PC-3 (cell line): ENCODE measurements at regions not wholly inside any gene's neighbourhood (a gene's known extent, or its start where the extent isn't known, plus 50 kb on each side); places are given as distances from the start of the nearest gene placed in this dataset.

Experiments used
- CTCF ChIP-seq: fragments of 300-600 bp; sonication (generic); conservative IDR thresholded peaks from 2 replicates; pipeline ENCODE4 v1.5.1; 2017; ENCODE audit warnings: antibody characterized with exemption, low read depth, mild to moderate bottlenecking, low read length
- EZH2 ChIP-seq: fragments of 300-600 bp; sonication (generic); IDR thresholded peaks from one replicate; pipeline ENCODE4 v1.6.1; 2017; ENCODE audit warnings: antibody characterized with exemption, mild to moderate bottlenecking, low read length; ENCODE audit not compliant: unreplicated experiment

- TF ChIP-seq EZH2 (no peak), CTCF (no peak)
Measured at GRCh38 chr11:42299780-42300179, 840.3 kb upstream of the LRRC4C start.
